ENCODE measurements at regions not wholly inside any gene's neighbourhood (a gene's known extent, or its start where the extent isn't known, plus 50 kb on each side); places are given as distances from the start of the nearest gene placed in this dataset.

- H3K27me3 ChIP-seq (ENCODE audit: control insufficient read depth, insufficient read depth, low read length): no peaks in the 10 kb centered on the region
- no peaks in the 10 kb centered on the region for H3K36me3 ChIP-seq (ENCODE audit: control insufficient read depth, insufficient read depth, low read length)
- H3K9ac ChIP-seq (ENCODE audit: low read length): no peak overlapping the region
- no peaks in the 10 kb centered on the region for H3K4me1 ChIP-seq (ENCODE audit: control insufficient read depth, insufficient read depth, low read length)
- H3K27ac ChIP-seq (ENCODE audit: low read depth, low read length): no peak overlapping the region
- H3K4me3 ChIP-seq (ENCODE audit: low read length): no peak overlapping the region
These were observed 527.4 kb downstream of the TMEM182 start for GRCh38 chr2:103289105-103289725.

DNA sequence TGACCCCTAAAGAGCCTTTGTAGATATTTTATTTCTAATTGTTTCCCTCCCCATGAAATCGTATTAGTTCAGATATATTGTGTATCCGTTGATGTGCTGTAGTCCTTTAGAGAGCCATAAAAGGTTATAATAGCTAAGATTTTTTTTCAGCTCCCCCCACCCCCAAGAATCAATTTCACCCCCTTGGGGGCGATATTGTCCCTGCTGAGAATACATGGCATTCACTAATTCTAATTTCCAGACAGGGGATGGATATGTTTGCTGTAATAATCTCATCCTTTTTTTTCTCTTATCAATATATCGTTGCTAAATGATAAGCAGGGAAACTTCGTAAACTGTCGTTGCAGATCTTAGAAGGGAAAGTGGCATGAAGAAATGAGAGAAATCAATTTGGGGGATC, 530.7 kb downstream of the TMEM182 start:
- Histone ChIP-seq H3K27me3 (ENCODE audit: control insufficient read depth, insufficient read depth, low read length) (no peaks in the 10 kb centered on the region), H3K27ac (ENCODE audit: low read depth, low read length) (no peak overlapping the region), H3K36me3 (ENCODE audit: control insufficient read depth, insufficient read depth, low read length) (no peaks in the 10 kb centered on the region), H3K4me3 (ENCODE audit: low read length) (no peak overlapping the region), H3K9ac (ENCODE audit: low read length) (no peak overlapping the region), H3K4me1 (ENCODE audit: control insufficient read depth, insufficient read depth, low read length) (no peaks in the 10 kb centered on the region)

DNA sequence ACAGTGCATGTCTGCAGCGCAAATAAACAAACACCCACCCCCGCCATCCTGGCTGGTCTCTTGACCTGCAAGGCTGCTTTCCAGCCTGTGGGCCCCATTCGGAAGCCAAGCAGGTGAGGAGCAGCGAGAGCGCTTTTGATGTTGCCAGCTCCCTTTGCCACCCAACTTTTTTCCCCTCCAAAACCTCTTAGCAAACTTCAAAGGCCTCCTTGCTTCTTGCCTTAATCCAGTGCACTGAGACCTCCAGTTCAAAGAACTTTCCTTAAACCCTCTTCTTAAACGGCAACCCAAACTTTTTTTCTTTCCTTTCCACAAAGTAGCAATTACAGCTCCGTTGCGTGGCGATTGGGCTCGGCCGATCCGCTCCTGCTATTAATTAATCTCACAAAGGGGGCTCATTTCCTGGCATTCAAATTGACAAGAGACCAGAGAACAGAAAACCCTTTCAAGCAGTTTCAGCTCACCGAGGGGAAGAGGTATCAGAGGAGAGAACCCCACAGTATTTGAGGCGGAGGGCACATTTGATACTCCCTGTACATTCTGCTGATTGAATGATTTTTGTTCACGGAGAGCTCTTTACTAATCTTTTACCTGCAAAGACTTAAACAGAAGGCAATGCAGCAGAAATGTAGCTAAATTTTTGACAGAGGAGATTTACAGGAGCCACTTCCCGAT, 531.4 kb downstream of the TMEM182 start:
- no peak overlapping the region for H3K9ac ChIP-seq (ENCODE audit: low read length)
- no peaks in the 10 kb centered on the region for H3K4me1 ChIP-seq (ENCODE audit: control insufficient read depth, insufficient read depth, low read length)
- H3K27ac ChIP-seq (ENCODE audit: low read depth, low read length): no peak overlapping the region
- H3K27me3 ChIP-seq (ENCODE audit: control insufficient read depth, insufficient read depth, low read length): no peaks in the 10 kb centered on the region
- no peaks in the 10 kb centered on the region for H3K36me3 ChIP-seq (ENCODE audit: control insufficient read depth, insufficient read depth, low read length)
- no peak overlapping the region for H3K4me3 ChIP-seq (ENCODE audit: low read length)

GRCh38 chr2:103293742-103294077, 531.9 kb downstream of the TMEM182 start:
- H3K4me3 ChIP-seq (ENCODE audit: low read length): no peak overlapping the region
- no peaks in the 10 kb centered on the region for H3K36me3 ChIP-seq (ENCODE audit: control insufficient read depth, insufficient read depth, low read length)
- H3K27me3 ChIP-seq (ENCODE audit: control insufficient read depth, insufficient read depth, low read length): no peaks in the 10 kb centered on the region
- H3K27ac ChIP-seq (ENCODE audit: low read depth, low read length): no peak overlapping the region
- H3K4me1 ChIP-seq (ENCODE audit: control insufficient read depth, insufficient read depth, low read length): no peaks in the 10 kb centered on the region
- H3K9ac ChIP-seq (ENCODE audit: low read length): no peak overlapping the region

DNA sequence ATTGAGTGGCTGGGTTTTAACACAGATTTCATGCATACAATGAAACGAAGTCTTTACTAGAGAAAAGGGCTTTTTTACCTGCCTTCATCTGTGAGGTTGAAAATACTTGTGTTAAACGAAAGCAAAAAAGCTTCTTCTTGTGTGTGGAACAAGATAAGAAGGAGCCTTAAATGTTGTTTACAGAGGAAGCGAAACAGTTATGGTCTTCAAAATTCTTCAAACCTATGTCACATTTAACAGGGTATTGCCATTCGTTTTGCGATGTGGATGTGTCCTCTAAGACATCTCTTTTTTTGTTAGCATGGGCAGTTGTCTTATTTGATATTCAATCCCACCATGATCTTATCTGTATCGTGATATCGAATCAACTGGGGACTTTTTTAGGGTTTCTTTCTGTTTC, 532.6 kb downstream of the TMEM182 start:
- no peak overlapping the region for H3K4me3 ChIP-seq (ENCODE audit: low read length)
- H3K36me3 ChIP-seq (ENCODE audit: control insufficient read depth, insufficient read depth, low read length): no peaks in the 10 kb centered on the region
- no peak overlapping the region for H3K27ac ChIP-seq (ENCODE audit: low read depth, low read length)
- no peak overlapping the region for H3K9ac ChIP-seq (ENCODE audit: low read length)
- H3K4me1 ChIP-seq (ENCODE audit: control insufficient read depth, insufficient read depth, low read length): no peaks in the 10 kb centered on the region
- no peaks in the 10 kb centered on the region for H3K27me3 ChIP-seq (ENCODE audit: control insufficient read depth, insufficient read depth, low read length)

DNA sequence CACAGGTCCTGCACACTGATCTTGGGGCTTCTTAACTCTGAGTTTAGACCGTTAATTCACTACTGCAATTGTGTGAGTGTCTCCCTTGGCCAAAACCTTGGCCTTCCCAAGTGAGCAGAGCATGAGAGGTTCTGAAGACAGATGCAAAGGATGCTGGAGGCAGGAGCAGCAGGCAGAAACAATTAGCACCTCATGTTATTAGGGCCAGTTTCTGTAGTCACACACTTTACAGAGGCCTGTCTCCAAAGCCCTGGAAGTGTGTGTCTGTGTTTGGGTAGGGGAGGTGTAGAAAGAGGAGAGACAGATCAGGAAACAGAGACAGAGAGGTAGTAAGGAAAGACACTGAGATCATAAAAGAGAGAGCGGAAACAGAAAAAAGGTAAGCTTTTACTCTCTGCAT, 533.8 kb downstream of the TMEM182 start:
- Histone ChIP-seq H3K4me3 (ENCODE audit: low read length) (no peak overlapping the region), H3K27me3 (ENCODE audit: control insufficient read depth, insufficient read depth, low read length) (no peaks in the 10 kb centered on the region), H3K4me1 (ENCODE audit: control insufficient read depth, insufficient read depth, low read length) (no peaks in the 10 kb centered on the region), H3K36me3 (ENCODE audit: control insufficient read depth, insufficient read depth, low read length) (no peaks in the 10 kb centered on the region), H3K9ac (ENCODE audit: low read length) (no peak overlapping the region), H3K27ac (ENCODE audit: low read depth, low read length) (no peak overlapping the region)

- H3K9ac ChIP-seq (ENCODE audit: low read length): no peak overlapping the region
- no peaks in the 10 kb centered on the region for H3K27me3 ChIP-seq (ENCODE audit: control insufficient read depth, insufficient read depth, low read length)
- no peaks in the 10 kb centered on the region for H3K4me1 ChIP-seq (ENCODE audit: control insufficient read depth, insufficient read depth, low read length)
- no peak overlapping the region for H3K27ac ChIP-seq (ENCODE audit: low read depth, low read length)
- H3K4me3 ChIP-seq (ENCODE audit: low read length): no peak overlapping the region
- no peaks in the 10 kb centered on the region for H3K36me3 ChIP-seq (ENCODE audit: control insufficient read depth, insufficient read depth, low read length)
These were observed 562.8 kb downstream of the TMEM182 start for GRCh38 chr2:103324671-103325070.

- Histone ChIP-seq H3K27ac (ENCODE audit: low read depth, low read length) (no peak overlapping the region), H3K27me3 (ENCODE audit: control insufficient read depth, insufficient read depth, low read length) (no peaks in the 10 kb centered on the region), H3K9ac (ENCODE audit: low read length) (no peak overlapping the region), H3K4me3 (ENCODE audit: low read length) (no peak overlapping the region), H3K36me3 (ENCODE audit: control insufficient read depth, insufficient read depth, low read length) (no peaks in the 10 kb centered on the region), H3K4me1 (ENCODE audit: control insufficient read depth, insufficient read depth, low read length) (no peaks in the 10 kb centered on the region)
These were observed 565.6 kb downstream of the TMEM182 start for GRCh38 chr2:103327386-103327785.

GRCh38 chr2:103327966-103328365, 566.1 kb downstream of the TMEM182 start:
- Histone ChIP-seq H3K27me3 (ENCODE audit: control insufficient read depth, insufficient read depth, low read length) (no peaks in the 10 kb centered on the region), H3K27ac (ENCODE audit: low read depth, low read length) (no peak overlapping the region), H3K4me3 (ENCODE audit: low read length) (no peak overlapping the region), H3K36me3 (ENCODE audit: control insufficient read depth, insufficient read depth, low read length) (no peaks in the 10 kb centered on the region), H3K4me1 (ENCODE audit: control insufficient read depth, insufficient read depth, low read length) (no peaks in the 10 kb centered on the region), H3K9ac (ENCODE audit: low read length) (no peak overlapping the region)

DNA sequence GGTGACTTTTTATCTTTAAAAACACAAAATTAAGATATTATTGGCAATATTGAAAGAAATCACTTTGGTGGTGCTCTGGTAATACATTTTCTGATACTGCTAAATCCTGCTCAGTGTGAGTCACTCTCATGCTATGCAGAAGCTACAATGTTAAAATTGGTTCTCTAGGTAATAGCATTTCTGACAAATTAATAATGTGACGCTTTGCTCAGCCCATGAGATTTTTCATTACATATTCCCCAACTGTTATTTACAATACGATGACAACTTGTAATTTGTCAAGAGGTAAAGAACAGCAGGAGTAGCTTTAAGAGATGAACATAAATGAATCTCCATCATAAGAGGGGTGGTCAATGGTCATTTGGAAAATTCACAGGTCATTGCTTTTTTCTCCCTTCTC, 573.6 kb downstream of the TMEM182 start:
- no peak overlapping the region for H3K27ac ChIP-seq (ENCODE audit: low read depth, low read length)
- H3K4me1 ChIP-seq (ENCODE audit: control insufficient read depth, insufficient read depth, low read length): no peaks in the 10 kb centered on the region
- no peaks in the 10 kb centered on the region for H3K27me3 ChIP-seq (ENCODE audit: control insufficient read depth, insufficient read depth, low read length)
- H3K4me3 ChIP-seq (ENCODE audit: low read length): no peak overlapping the region
- H3K36me3 ChIP-seq (ENCODE audit: control insufficient read depth, insufficient read depth, low read length): no peaks in the 10 kb centered on the region
- no peak overlapping the region for H3K9ac ChIP-seq (ENCODE audit: low read length)

- H3K27me3 ChIP-seq (ENCODE audit: control insufficient read depth, insufficient read depth, low read length): no peaks in the 10 kb centered on the region
- no peak overlapping the region for H3K4me3 ChIP-seq (ENCODE audit: low read length)
- no peak overlapping the region for H3K27ac ChIP-seq (ENCODE audit: low read depth, low read length)
- no peaks in the 10 kb centered on the region for H3K36me3 ChIP-seq (ENCODE audit: control insufficient read depth, insufficient read depth, low read length)
- no peak overlapping the region for H3K9ac ChIP-seq (ENCODE audit: low read length)
- no peaks in the 10 kb centered on the region for H3K4me1 ChIP-seq (ENCODE audit: control insufficient read depth, insufficient read depth, low read length)
These were observed 577.0 kb downstream of the TMEM182 start for GRCh38 chr2:103338819-103339218.

DNA sequence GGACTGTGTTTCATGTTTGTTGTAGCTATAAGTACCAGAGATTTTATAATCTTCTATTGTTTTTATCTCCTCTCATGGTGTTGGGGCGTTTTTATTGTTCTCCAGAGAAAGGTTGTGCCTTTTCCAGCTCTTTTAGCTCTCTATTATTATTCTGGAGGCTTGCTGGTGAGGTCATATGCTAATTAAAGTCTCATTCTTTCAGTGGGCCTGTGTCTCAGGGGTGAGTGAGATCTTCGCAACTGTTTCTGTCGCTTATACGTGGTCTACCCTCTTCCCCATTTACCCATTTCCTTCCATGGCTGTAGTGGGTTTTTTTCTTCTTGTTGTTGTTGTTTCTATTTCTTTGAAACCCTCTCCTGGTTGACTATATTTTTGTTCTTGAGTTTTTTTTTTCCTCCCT, 584.9 kb downstream of the TMEM182 start:
- no peak overlapping the region for H3K9ac ChIP-seq (ENCODE audit: low read length)
- no peak overlapping the region for H3K4me3 ChIP-seq (ENCODE audit: low read length)
- no peaks in the 10 kb centered on the region for H3K27me3 ChIP-seq (ENCODE audit: control insufficient read depth, insufficient read depth, low read length)
- H3K36me3 ChIP-seq (ENCODE audit: control insufficient read depth, insufficient read depth, low read length): no peaks in the 10 kb centered on the region
- no peaks in the 10 kb centered on the region for H3K4me1 ChIP-seq (ENCODE audit: control insufficient read depth, insufficient read depth, low read length)
- no peak overlapping the region for H3K27ac ChIP-seq (ENCODE audit: low read depth, low read length)

GRCh38 chr2:103353774-103354173, 591.9 kb downstream of the TMEM182 start:
- Histone ChIP-seq H3K36me3 (ENCODE audit: control insufficient read depth, insufficient read depth, low read length) (no peaks in the 10 kb centered on the region), H3K4me3 (ENCODE audit: low read length) (no peak overlapping the region), H3K27ac (ENCODE audit: low read depth, low read length) (no peak overlapping the region), H3K9ac (ENCODE audit: low read length) (no peak overlapping the region), H3K4me1 (ENCODE audit: control insufficient read depth, insufficient read depth, low read length) (no peaks in the 10 kb centered on the region), H3K27me3 (ENCODE audit: control insufficient read depth, insufficient read depth, low read length) (no peaks in the 10 kb centered on the region)
